OCI-LY1 (cell line): ENCODE measurements at regions not wholly inside any gene's neighbourhood (a gene's known extent, or its start where the extent isn't known, plus 50 kb on each side); places are given as distances from the start of the nearest gene placed in this dataset.

Experiments
- H2AFZ ChIP-seq: fragments of 200-600 bp; sonication (generic), shearing (Covaris generic); 2 replicates; pipeline ENCODE4 v1.6.0; 2014; ENCODE audit warnings: antibody characterized with exemption, mild to moderate bottlenecking, low read length
- H3F3A ChIP-seq: fragments of 200-600 bp; sonication (generic), shearing (Covaris generic); 2 replicates; pipeline ENCODE4 v1.6.0; 2014; ENCODE audit warnings: mild to moderate bottlenecking, antibody characterized with exemption, low read length, moderate library complexity; ENCODE audit not compliant: insufficient read depth
- H3K27ac ChIP-seq: fragments of 200-600 bp; sonication (generic); 2 replicates; pipeline ENCODE4 v1.5.1; 2014; ENCODE audit warnings: low read length, mixed run types, mild to moderate bottlenecking, low read depth; ENCODE audit not compliant: poor library complexity, severe bottlenecking
- H3K27me3 ChIP-seq: fragments of 200-600 bp; sonication (generic); 2 replicates; pipeline ENCODE4 v1.6.0; 2014; ENCODE audit warnings: antibody characterized with exemption, mild to moderate bottlenecking, low read length, moderate library complexity; ENCODE audit not compliant: insufficient read depth
- H3K36me3 ChIP-seq: fragments of 200-600 bp; sonication (generic); 2 replicates; pipeline ENCODE4 v1.6.1; 2014; ENCODE audit warnings: mild to moderate bottlenecking, antibody characterized with exemption, low read length, moderate library complexity, mixed read lengths; ENCODE audit not compliant: insufficient read depth
- H3K4me1 ChIP-seq: fragments of 200-600 bp; sonication (generic); 2 replicates; pipeline ENCODE4 v1.5.1; 2014; ENCODE audit warnings: mild to moderate bottlenecking, low read length, moderate library complexity; ENCODE audit not compliant: insufficient read depth, severe bottlenecking
- H3K4me2 ChIP-seq: fragments of 200-600 bp; sonication (generic), shearing (Covaris generic); 2 replicates; pipeline ENCODE4 v1.6.1; 2014; ENCODE audit warnings: low read length
- H3K4me3 ChIP-seq: fragments of 200-600 bp; sonication (generic); 2 replicates; pipeline ENCODE4 v1.5.1; 2014; ENCODE audit warnings: low read length, low read depth, mild to moderate bottlenecking, mixed read lengths; ENCODE audit not compliant: poor library complexity, severe bottlenecking
- H3K79me2 ChIP-seq: fragments of 200-600 bp; shearing (Covaris generic); 2 replicates; pipeline ENCODE4 v1.6.1; 2016; ENCODE audit warnings: mixed run types, low read length, mixed read lengths; ENCODE audit not compliant: insufficient read depth
- H3K9ac ChIP-seq: fragments of 200-600 bp; sonication (generic), shearing (Covaris generic); 2 replicates; pipeline ENCODE4 v1.6.1; 2014; ENCODE audit warnings: mild to moderate bottlenecking, low read length, mixed read lengths
- H3K9me2 ChIP-seq: fragments of 200-600 bp; sonication (generic), shearing (Covaris generic); 2 replicates; pipeline ENCODE4 v1.6.1; 2014; ENCODE audit warnings: low read depth, mild to moderate bottlenecking, low read length, mixed read lengths
- H3K9me3 ChIP-seq: fragments of 200-600 bp; shearing (Covaris generic); 2 replicates; pipeline ENCODE4 v1.6.1; 2014; ENCODE audit warnings: low read length, mixed read lengths
- H4K20me1 ChIP-seq: fragments of 200-600 bp; sonication (generic), shearing (Covaris generic); 2 replicates; pipeline ENCODE4 v1.6.0; 2016; ENCODE audit warnings: mild to moderate bottlenecking, low read length; ENCODE audit not compliant: insufficient read depth
- EZH2 ChIP-seq: fragments of 200-600 bp; sonication (generic), shearing (Covaris generic); IDR thresholded peaks from 2 replicates; pipeline ENCODE4 v1.8.0; 2017; ENCODE audit warnings: borderline replicate concordance, mixed run types, mild to moderate bottlenecking, antibody characterized with exemption, low read length, moderate library complexity, mixed read lengths
- TF ChIP-seq, protein P1 (sequence below): fragments of 200-600 bp; sonication (generic), shearing (Covaris generic); IDR thresholded peaks from 2 replicates; pipeline ENCODE4 v1.5.1; 2017; ENCODE audit warnings: mild to moderate bottlenecking, antibody characterized with exemption, low read length, moderate library complexity, mixed read lengths

- Histone ChIP-seq H3K27me3 (no peaks in the 10 kb centered on the region), H3F3A (no peaks in the 10 kb centered on the region), H3K4me3 (no peak overlapping the region), H3K79me2 (no peaks in the 10 kb centered on the region), H2AFZ (no peak overlapping the region), H3K9me3 (no peaks in the 10 kb centered on the region), H3K4me1 (no peaks in the 10 kb centered on the region), H4K20me1 (no peaks in the 10 kb centered on the region), H3K9me2 (no peaks in the 10 kb centered on the region), H3K9ac (no peak overlapping the region), H3K27ac (no peak overlapping the region), H3K4me2 (no peak overlapping the region), H3K36me3 (no peaks in the 10 kb centered on the region)
- TF ChIP-seq EZH2 = no peak
- TF ChIP-seq, protein P1, sequence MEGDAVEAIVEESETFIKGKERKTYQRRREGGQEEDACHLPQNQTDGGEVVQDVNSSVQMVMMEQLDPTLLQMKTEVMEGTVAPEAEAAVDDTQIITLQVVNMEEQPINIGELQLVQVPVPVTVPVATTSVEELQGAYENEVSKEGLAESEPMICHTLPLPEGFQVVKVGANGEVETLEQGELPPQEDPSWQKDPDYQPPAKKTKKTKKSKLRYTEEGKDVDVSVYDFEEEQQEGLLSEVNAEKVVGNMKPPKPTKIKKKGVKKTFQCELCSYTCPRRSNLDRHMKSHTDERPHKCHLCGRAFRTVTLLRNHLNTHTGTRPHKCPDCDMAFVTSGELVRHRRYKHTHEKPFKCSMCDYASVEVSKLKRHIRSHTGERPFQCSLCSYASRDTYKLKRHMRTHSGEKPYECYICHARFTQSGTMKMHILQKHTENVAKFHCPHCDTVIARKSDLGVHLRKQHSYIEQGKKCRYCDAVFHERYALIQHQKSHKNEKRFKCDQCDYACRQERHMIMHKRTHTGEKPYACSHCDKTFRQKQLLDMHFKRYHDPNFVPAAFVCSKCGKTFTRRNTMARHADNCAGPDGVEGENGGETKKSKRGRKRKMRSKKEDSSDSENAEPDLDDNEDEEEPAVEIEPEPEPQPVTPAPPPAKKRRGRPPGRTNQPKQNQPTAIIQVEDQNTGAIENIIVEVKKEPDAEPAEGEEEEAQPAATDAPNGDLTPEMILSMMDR = peak; percentile 83
These were observed 1865.3 kb upstream of the AGA start for GRCh38 chr4:179307297-179308136.

DNA sequence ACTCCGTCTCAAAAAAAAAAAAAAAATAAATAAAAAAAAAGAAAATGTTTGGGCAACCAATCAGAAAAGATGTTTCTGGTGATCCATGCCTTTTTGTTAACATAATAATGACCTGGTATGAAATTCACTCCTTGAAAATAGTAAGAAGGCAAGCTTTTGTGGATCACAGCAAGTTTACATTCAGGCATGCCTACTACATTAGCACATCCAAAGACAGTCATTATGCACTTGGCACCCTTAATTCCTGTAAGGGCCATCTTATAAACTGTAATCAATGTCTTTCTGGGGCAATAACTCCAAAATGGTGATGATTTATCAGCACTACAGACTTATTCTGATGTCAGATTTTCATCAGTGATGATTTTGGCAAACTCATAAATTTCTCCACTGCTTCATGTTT lies 1871.6 kb upstream of the AGA start:
- Histone ChIP-seq H3K4me2 (no peak overlapping the region), H3K9me2 (no peaks in the 10 kb centered on the region), H2AFZ (no peak overlapping the region), H3F3A (no peaks in the 10 kb centered on the region), H3K9ac (no peak overlapping the region), H3K79me2 (no peaks in the 10 kb centered on the region), H3K27me3 (no peaks in the 10 kb centered on the region), H3K4me1 (no peaks in the 10 kb centered on the region), H3K9me3 (no peaks in the 10 kb centered on the region), H3K36me3 (no peaks in the 10 kb centered on the region), H3K4me3 (no peak overlapping the region), H4K20me1 (no peaks in the 10 kb centered on the region), H3K27ac (no peak overlapping the region)
- no peak for TF ChIP-seq EZH2
- TF ChIP-seq, protein P1 = no peak

- no peak for TF ChIP-seq EZH2
- TF ChIP-seq, protein P1 = no peak
- no peak overlapping the region for H2AFZ ChIP-seq
These were observed 1882.9 kb upstream of the AGA start for GRCh38 chr4:179325181-179325580.

More at GRCh38 chr4:179325181-179325580, 1882.9 kb upstream of the AGA start:
- H3K9me3 ChIP-seq = no peaks in the 10 kb centered on the region
- H3K36me3 ChIP-seq = no peaks in the 10 kb centered on the region
- H3K4me2 ChIP-seq = no peak overlapping the region
- no peak overlapping the region for H3K27ac ChIP-seq
- no peaks in the 10 kb centered on the region for H3K79me2 ChIP-seq
- no peaks in the 10 kb centered on the region for H3K9me2 ChIP-seq
- H3K4me1 ChIP-seq = no peaks in the 10 kb centered on the region
- no peak overlapping the region for H3K9ac ChIP-seq
- H3F3A ChIP-seq = no peaks in the 10 kb centered on the region
- H3K27me3 ChIP-seq = no peaks in the 10 kb centered on the region
- no peak overlapping the region for H3K4me3 ChIP-seq
- H4K20me1 ChIP-seq = no peaks in the 10 kb centered on the region
